GM19397 (cell line): ENCODE measurements at regions not wholly inside any gene's neighbourhood (a gene's known extent, or its start where the extent isn't known, plus 50 kb on each side); places are given as distances from the start of the nearest gene placed in this dataset.

Experiments
- ATAC-seq: cut with Tn5 transposase; IDR thresholded peaks from one replicate; pipeline ENCODE4 v1.9.1; 2021; ENCODE audit warnings: mild to moderate bottlenecking, moderate library complexity; ENCODE audit not compliant: unreplicated experiment

GRCh38 chr22:49721211-49721763 is 106.4 kb downstream of the BRD1 start:
- ATAC-seq, result no peak

- ATAC-seq, result no peak
Observed at GRCh38 chr22:49720279-49720959, 107.3 kb downstream of the BRD1 start.

- no peak for ATAC-seq
Observed at GRCh38 chr22:49719046-49719445, 108.6 kb downstream of the BRD1 start.

GRCh38 chr22:49718396-49718795 is 109.3 kb downstream of the BRD1 start:
- ATAC-seq, result no peak

- no peak for ATAC-seq
Observed at GRCh38 chr22:49717322-49717919, 110.3 kb downstream of the BRD1 start.

GRCh38 chr22:49716441-49716840 is 111.2 kb downstream of the BRD1 start:
- ATAC-seq, result no peak

- ATAC-seq, result no peak
Observed at GRCh38 chr22:49715450-49715849, 112.2 kb downstream of the BRD1 start.

- no peak for ATAC-seq
Observed at GRCh38 chr22:49713003-49713402, 114.7 kb downstream of the BRD1 start.

- no peak for ATAC-seq
Observed at GRCh38 chr22:49712195-49712791, 115.4 kb downstream of the BRD1 start.

GRCh38 chr22:49710746-49711145 is 116.9 kb downstream of the BRD1 start:
- no peak for ATAC-seq

- no peak for ATAC-seq
Observed at GRCh38 chr22:49709464-49709863, 118.2 kb downstream of the BRD1 start.

- ATAC-seq, result no peak
Observed at GRCh38 chr22:49705972-49706352, 121.7 kb downstream of the BRD1 start.

- ATAC-seq, result no peak
Observed at GRCh38 chr22:49705216-49705971, 122.3 kb downstream of the BRD1 start.

- no peak for ATAC-seq
Observed at GRCh38 chr22:49704345-49705215, 123.1 kb downstream of the BRD1 start.

- ATAC-seq, result no peak
Observed at GRCh38 chr22:49703990-49704344, 123.7 kb downstream of the BRD1 start.

- ATAC-seq, result no peak
Observed at GRCh38 chr22:49703505-49703904, 124.2 kb downstream of the BRD1 start.

- ATAC-seq, result no peak
Observed at GRCh38 chr22:49702068-49702397, 125.6 kb downstream of the BRD1 start.

- no peak for ATAC-seq
Observed at GRCh38 chr22:49701380-49702067, 126.1 kb downstream of the BRD1 start.

GRCh38 chr22:49699928-49700498 is 127.7 kb downstream of the BRD1 start:
- no peak for ATAC-seq

GRCh38 chr22:49699476-49699875 is 128.2 kb downstream of the BRD1 start:
- ATAC-seq, result no peak
